Esophagus squamous epithelium (tissue), 4 donors: ENCODE measurements at regions not wholly inside any gene's neighbourhood (a gene's known extent, or its start where the extent isn't known, plus 50 kb on each side); places are given as distances from the start of the nearest gene placed in this dataset.

Source experiments
- CTCF ChIP-seq, 6 experiments: fragments of 450-650 bp in 4 of 6; fragments of 200-600 bp in 2 of 6; sonication (generic) in 2 of 6; IDR thresholded peaks; one replicate each; pipeline ENCODE4 v1.5.1; 2016 to 2019; ENCODE audit warnings: antibody characterized with exemption in 6 of 6, mild to moderate bottlenecking in 4 of 6, moderate library complexity in 4 of 6
- POLR2A ChIP-seq, 4 donors: fragments of 450-650 bp; IDR thresholded peaks; one replicate each; pipeline ENCODE4 v1.6.1; 2017; ENCODE audit warnings: antibody characterized with exemption in 4 of 4, mild to moderate bottlenecking in 4 of 4, moderate library complexity in 3 of 4

DNA sequence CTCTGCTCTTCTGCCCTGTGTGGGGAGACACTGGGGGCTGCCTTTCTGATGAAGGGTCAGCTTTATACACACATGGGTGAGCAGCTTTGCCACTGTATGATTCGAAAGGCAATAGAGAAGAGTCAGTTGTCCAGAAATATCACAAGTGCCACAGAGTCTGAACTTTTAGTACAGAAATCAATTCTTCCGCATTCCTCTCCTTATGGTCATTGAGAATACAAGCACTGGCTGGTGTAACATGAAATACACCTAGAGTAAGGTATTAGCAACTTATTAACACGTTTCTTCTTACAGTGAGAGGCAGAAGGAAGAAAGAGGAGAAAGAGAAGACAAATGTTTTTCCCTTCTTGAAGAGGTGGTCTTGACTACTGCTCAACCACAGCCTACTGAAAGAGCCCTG, 579.2 kb downstream of the ZEB2 start:
- TF ChIP-seq POLR2A (IDR thresholded peaks at IDR 0.05), result no peak
- TF ChIP-seq CTCF (IDR thresholded peaks at IDR 0.05), result no peak
